HG03039 (cell line): ENCODE measurements at regions not wholly inside any gene's neighbourhood (a gene's known extent, or its start where the extent isn't known, plus 50 kb on each side); places are given as distances from the start of the nearest gene placed in this dataset.
"Not testable (repeated sequence)": the region's sequence is repeated elsewhere in the genome, so short reads cannot be mapped to it uniquely, and the experiment has no call there.

Experiments
- ATAC-seq: cut with Tn5 transposase; IDR thresholded peaks from one replicate; pipeline ENCODE4 v1.9.1; 2021; ENCODE audit warnings: mild to moderate bottlenecking, moderate library complexity; ENCODE audit not compliant: unreplicated experiment

DNA sequence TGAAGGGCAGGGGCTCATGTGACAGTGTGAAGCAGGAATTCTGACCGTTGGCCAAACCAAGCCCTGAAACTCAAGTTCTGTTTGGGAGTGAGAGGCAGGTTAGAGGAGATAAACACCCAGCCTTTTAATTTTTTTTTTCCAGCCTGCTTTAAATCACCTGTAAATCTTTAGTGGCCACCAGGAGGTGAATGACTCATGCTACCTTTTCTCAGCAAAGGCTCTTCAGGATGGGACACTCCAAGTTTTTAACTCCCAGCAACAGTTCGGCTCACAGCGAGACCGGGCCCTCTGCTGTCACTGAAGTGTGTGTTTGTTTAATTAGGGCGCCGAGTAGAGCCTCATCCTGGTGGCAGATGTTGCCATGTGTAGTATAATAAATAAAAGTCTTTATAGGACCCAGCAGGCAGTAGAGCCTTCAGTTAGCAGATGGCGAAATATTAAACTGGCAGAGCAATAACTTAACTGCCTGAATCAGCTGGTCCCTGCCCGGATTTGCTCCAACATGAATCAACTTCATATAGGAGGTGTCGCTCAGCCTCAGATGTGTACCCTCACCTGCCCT, 180.3 kb downstream of the NPIPA7 start:
- ATAC-seq, result not testable (repeated sequence)

GRCh38 chr16:16561532-16561931, 182.6 kb downstream of the NPIPA7 start:
- not testable (repeated sequence) for ATAC-seq

- not testable (repeated sequence) for ATAC-seq
Observed at GRCh38 chr16:16563962-16564361, 185.0 kb downstream of the NPIPA7 start.

GRCh38 chr16:16565326-16565725, 186.4 kb downstream of the NPIPA7 start:
- not testable (repeated sequence) for ATAC-seq

GRCh38 chr16:16570055-16570454, 191.1 kb downstream of the NPIPA7 start:
- ATAC-seq, result not testable (repeated sequence)

- ATAC-seq, result not testable (repeated sequence)
Observed at GRCh38 chr16:16570874-16571273, 191.9 kb downstream of the NPIPA7 start.

- ATAC-seq, result not testable (repeated sequence)
Observed at GRCh38 chr16:16572130-16572774, 193.3 kb downstream of the NPIPA7 start.

GRCh38 chr16:16577062-16577461, 198.1 kb downstream of the NPIPA7 start:
- not testable (repeated sequence) for ATAC-seq

- no peak for ATAC-seq
Observed at GRCh38 chr16:16578701-16579100, 199.8 kb downstream of the NPIPA7 start.

GRCh38 chr16:16582916-16583315, 204.0 kb downstream of the NPIPA7 start:
- ATAC-seq, result not testable (repeated sequence)

- ATAC-seq, result not testable (repeated sequence)
Observed at GRCh38 chr16:16586073-16586651, 207.2 kb downstream of the NPIPA7 start.

- ATAC-seq, result not testable (repeated sequence)
Observed at GRCh38 chr16:16586969-16587368, 208.0 kb downstream of the NPIPA7 start.

GRCh38 chr16:16588436-16588835, 209.5 kb downstream of the NPIPA7 start:
- ATAC-seq, result not testable (repeated sequence)

GRCh38 chr16:16590654-16591318, 211.8 kb downstream of the NPIPA7 start:
- ATAC-seq, result not testable (repeated sequence)

DNA sequence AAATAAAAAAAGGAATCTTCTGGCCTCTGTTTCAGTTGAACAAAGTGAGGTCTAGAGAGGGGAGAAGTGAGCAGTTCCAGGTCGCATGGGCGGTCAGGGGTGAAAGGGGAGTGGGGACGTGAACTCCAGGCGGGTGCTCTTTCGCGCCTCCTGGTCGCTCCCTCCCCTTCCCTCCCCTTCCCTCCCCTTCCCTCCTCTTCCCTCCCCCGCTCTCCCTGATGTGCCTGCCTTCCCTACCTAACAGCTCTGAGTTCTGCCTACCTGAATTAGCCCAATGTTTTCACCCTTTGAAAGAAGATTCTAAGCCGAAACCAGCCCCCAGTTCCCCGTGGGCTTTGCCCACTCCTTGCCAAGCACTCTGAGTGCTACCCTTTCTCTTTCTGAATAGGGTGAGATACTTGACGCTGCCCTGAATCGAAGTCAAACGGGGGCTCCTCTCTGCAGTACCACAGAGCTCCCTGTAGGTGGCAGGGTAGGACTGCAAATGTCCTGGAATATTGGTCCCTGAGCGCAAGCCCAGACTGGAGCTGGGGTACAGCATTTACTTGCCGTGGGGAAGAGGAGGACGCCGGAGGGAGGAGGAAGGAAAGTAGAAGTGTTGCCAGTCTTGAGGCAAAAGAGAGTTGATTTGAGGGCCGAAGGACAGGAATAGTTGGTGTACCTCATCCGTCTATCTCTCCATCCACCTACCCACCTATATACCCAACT, 214.4 kb downstream of the NPIPA7 start:
- ATAC-seq, result not testable (repeated sequence)

DNA sequence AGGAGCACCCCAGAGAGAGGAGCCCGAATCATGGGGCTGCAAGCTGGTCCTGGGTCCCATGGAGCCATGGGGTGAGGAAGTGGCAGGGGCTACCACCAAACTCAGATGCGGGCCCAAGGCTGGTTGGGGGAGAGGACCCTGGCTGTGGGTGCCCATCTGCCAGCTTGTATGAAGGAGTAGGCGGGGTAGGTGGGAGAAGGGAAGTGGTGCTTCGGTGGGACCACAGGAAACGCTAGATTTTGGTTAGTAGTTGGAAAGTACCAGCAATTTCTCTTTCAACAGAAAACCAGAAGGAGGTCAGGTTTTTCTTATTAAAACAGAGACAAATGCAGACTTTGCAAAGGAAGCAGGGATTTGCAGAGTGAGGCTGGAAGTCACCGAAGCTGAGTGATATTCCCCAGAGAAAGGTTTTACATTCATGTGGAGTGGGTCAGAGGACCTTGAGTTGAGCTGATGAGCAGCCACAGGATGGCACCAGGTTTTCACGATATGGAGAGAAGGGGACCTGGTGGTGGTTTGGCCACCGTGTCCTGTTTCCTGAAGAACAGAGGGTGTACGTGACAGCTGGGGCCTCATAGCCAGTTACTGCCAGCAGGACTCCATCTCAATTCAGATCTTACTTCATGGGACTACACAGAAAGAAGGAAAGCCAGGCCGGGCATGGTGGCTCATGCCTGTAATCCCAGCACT, 216.2 kb downstream of the NPIPA7 start:
- ATAC-seq, result not testable (repeated sequence)

DNA sequence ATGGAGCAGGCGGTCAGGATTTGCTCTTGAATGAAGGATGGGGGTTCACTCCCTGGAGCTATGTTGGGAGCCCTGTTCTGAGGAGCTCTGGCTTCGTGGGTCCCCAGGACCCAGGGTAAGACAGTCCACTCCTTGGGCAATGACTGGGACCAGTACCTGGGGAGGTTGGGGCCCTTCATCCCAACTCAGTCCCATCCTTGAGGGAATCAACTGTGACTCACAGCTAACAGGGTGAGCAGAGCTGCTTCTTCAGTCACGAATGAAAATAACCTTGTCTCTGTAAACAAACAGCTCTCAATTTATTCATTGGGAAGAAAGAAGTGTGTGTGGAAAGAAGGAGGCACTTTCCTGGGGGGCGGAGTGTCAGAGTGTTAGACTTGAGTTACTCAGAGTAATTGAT, 222.3 kb downstream of the NPIPA7 start:
- not testable (repeated sequence) for ATAC-seq

DNA sequence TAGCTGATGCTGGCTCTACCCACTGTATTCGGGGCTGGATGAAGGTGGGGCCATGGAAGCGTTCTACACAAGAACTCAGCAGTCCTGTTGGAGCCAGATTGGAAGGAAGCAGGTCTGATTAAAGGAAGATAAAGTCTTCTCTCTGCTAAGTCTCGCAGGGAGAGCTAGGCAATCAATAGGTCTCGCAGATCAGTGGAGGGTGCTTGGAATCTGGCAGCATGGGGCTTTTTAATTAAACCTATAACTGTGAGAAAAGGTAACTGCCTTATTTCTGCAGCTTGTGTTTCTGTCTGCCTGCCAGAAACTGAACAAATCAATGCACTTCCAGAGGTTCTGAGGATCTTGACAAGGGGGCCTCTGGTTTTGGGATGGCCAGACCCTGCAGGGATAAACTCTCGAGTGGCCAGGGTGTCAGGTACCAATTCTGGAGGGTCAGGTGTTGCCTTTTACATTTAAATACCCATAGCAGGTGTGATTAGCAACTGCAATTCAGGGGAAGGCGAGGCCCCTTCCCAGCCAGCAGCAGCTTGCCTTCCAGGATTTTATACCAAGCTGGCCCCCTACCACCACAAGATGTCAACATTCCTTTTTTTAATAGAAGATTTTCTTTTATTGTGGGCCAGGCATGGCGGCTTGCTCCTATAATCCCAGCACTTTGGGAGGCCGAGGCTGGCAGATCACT, 228.6 kb downstream of the NPIPA7 start:
- not testable (repeated sequence) for ATAC-seq

- ATAC-seq, result not testable (repeated sequence)
Observed at GRCh38 chr16:16609627-16610026, 230.7 kb downstream of the NPIPA7 start.
